Activated CD8-positive, alpha-beta memory T cell treated with anti-CD3 and anti-CD28 coated beads, Interleukin-2, amount 50 U/mL, for 24 hours (primary cell): ENCODE measurements at regions not wholly inside any gene's neighbourhood (a gene's known extent, or its start where the extent isn't known, plus 50 kb on each side); places are given as distances from the start of the nearest gene placed in this dataset.

Experiments
- DNase-seq: peaks from one replicate; pipeline ENCODE4 v3.0.0-alpha.2; 2020; ENCODE audit errors: extremely low read depth

DNA sequence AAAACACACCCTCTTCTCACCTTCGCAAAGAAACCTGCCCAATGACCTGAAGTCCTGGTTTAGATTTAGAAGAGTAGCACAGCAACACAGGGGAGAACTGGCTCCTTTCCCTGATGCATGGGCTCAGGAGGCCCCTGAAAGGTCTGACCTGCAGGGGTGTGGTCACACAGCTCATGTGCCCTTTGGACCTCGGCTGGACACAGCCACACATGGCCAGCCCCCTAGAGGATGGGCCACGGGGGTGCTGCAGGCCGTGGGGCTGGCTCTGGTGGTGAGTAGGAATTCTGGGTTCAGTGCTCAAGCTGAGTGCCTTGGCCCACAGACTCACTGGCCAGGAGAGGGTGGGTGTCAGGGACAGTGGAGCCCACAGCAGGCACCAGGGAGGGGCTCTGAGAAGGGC, 118.5 kb upstream of the ADCY1 start:
- no peak for DNase-seq

DNA sequence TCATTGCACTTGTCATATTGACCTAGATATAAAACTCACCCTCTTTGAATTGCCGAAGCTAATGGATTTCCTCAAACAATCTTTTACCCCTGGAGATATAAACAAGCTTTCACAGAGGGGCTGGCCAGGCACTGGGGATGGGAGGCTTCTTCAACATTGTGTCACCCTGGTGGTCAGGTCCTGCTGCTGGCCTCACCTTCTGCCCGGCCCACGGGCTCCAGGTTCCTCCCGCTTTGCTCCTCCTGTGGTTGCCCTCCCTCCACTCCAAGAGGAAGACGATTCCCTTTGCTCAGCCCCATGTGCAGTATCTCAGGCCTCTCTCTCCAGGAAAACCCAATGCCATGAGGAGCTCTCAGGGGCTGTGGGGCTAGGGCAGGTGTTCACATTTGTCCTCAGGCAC, 118.1 kb upstream of the ADCY1 start:
- DNase-seq, result no peak

- DNase-seq, result no peak
Observed at GRCh38 chr7:45456747-45457524, 117.2 kb upstream of the ADCY1 start.

DNA sequence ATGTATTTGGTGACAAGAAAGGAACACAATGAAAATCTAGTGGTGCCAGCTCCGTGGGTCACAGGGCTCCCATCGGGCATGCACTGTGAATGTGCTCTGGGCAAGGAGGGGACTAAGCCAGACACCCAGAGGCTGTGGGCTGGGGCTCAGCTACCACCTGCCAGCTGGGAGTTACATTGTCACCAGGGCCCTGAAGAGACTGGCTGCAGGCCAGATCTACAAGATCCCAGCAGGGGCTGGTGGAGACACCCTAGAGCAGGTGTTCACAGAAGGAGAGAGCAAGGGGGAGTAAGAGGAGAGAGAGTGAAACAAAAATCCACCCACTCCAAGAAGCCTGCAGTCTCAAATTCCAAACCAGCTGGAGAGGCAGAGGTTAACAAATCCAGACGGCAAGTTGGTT, 116.6 kb upstream of the ADCY1 start:
- no peak for DNase-seq

DNA sequence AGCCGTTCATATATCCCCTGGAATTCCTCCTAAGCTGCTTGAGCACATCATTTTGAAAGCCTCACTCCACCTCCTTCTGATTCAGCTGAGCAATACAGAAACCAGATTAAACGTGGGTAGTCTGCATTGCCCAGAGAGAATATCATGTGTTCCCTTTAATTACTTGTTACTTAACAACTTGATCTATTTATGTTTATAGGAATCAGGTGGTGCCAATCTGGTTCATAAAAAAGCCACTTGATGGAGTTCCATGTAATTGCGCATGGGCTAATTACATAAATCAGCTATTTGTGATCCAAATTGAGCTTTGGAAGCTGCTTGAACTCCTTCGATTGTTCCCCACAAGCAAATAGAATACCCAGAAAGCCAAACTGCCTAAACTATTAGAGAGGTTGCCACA, 114.7 kb upstream of the ADCY1 start:
- no peak for DNase-seq

GRCh38 chr7:45460379-45460778, 113.8 kb upstream of the ADCY1 start:
- no peak for DNase-seq

- no peak for DNase-seq
Observed at GRCh38 chr7:45461026-45461425, 113.1 kb upstream of the ADCY1 start.

DNA sequence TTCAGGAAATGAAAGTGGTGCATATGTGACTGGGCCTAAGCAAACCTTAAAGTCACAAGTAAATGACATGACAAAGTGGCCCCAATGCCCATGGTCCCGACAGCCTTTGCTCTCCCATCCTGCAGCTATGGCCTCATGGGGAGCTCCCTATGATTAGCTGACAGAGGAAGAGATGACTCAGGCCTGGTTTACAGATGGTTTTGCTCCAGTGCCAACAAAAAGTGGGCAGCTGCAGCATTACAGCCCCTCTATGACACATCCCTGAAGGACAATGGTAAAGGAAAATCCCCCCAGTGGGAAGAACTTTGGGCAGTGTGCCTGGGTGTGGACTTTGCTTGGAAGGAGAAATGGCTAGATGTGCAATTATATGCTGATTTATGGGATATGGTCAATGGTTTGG, 105.1 kb upstream of the ADCY1 start:
- DNase-seq, result no peak

- DNase-seq, result no peak
Observed at GRCh38 chr7:45470031-45470430, 104.1 kb upstream of the ADCY1 start.

GRCh38 chr7:45479781-45480180, 94.4 kb upstream of the ADCY1 start:
- no peak for DNase-seq

- DNase-seq, result no peak
Observed at GRCh38 chr7:45482451-45482850, 91.7 kb upstream of the ADCY1 start.

- no peak for DNase-seq
Observed at GRCh38 chr7:45484094-45484493, 90.1 kb upstream of the ADCY1 start.

GRCh38 chr7:45486575-45486974, 87.6 kb upstream of the ADCY1 start:
- DNase-seq, result no peak

DNA sequence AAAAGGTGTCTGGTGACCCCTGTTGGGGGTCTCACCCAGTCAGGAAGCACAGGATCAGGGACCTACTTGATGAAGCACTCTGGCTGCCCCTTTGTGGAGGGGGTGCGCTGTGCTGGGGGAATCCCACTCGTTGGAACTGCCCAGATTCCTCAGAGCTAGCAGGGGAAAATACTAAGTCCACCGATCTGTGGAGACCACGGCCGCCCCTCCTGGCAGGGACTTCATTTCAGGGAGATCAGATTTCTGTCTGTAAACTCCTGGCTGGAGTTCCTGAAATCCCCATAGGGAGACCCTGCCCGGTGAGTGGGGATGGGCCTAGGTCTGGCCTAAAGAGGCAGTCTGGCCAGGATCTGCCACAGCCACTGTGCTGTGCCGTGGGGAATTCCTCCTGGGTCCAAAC, 79.3 kb upstream of the ADCY1 start:
- no peak for DNase-seq

DNA sequence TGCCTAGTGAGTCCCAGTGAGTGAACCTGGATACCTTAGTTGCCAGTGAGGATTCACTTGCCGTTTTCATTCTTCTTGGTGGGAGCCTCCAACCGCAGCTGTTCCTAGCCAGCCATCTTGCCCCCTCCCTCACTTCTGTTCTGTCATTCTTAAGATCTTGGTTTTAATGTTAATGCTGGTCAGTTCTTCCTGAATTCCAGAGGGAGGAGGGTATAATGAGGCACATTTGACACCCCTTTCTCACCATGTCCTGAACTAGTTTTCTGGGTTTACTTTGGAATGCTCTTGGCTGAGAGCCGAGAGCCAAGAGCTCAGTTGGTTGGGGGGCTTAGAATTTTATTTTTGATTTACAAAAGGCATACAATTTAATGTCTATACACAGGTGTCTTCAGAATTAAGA, 78.5 kb upstream of the ADCY1 start:
- DNase-seq, result no peak

DNA sequence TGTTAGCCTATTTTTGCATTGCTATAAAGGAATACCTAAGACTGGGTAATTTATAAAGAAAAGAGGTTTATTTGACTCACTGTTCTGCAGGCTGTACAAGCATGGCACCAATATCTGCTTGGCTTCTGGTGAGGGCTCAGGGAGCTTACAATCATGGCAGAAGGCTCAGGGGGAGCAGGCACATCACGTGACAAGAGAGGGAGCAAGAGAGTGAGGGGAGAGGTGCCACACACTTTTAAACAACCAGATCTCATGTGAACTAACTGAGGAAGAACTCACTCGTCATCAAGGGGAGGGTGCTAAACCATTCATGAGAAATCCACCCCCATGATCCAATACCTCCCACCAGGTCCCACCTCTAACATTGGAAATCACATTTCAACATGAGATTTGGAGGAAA, 73.9 kb upstream of the ADCY1 start:
- no peak for DNase-seq

- DNase-seq, result no peak
Observed at GRCh38 chr7:45501791-45502190, 72.4 kb upstream of the ADCY1 start.

- DNase-seq, result no peak
Observed at GRCh38 chr7:45506059-45506458, 68.1 kb upstream of the ADCY1 start.

- no peak for DNase-seq
Observed at GRCh38 chr7:45509222-45509621, 64.9 kb upstream of the ADCY1 start.

GRCh38 chr7:45511721-45512597, 62.2 kb upstream of the ADCY1 start:
- DNase-seq, result no peak

GRCh38 chr7:45514944-45515343, 59.2 kb upstream of the ADCY1 start:
- DNase-seq, result no peak

GRCh38 chr7:45515346-45515745, 58.8 kb upstream of the ADCY1 start:
- DNase-seq, result no peak
